ENCODE measurements at regions not wholly inside any gene's neighbourhood (a gene's known extent, or its start where the extent isn't known, plus 50 kb on each side); places are given as distances from the start of the nearest gene placed in this dataset.
"Not testable (repeated sequence)": the region's sequence is repeated elsewhere in the genome, so short reads cannot be mapped to it uniquely, and the experiment has no call there.

DNA sequence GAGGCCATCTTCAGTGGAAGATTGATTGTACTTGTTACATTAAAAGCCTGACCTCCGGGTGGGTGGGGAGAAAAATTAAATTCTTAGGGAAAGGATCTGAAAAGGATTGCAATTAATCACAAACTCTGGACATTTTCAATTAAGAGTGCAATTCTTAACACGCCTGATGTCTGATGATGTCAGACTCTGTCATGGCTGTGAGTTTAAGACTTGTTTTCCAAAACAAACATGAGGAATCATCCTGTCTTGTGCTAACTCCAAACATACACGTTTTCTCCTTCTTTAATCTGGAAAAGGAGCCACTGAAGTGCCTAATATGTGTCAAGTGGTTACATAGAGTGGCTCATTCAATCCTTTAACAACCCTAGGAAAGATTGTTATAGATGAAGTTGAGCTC lies 60.4 kb upstream of the SMIM23 start:
- Histone ChIP-seq H3K9me3 (ENCODE audit: control insufficient read depth, insufficient read depth, low read depth, low read length) (no peaks in the 10 kb centered on the region), H3K27me3 (ENCODE audit: control insufficient read depth, insufficient read depth, low read length) (peaks cover 26% of the 10 kb centered on the region), H3K4me3 (ENCODE audit: low read depth in 2 of 2, low read length in 2 of 2) (no peak overlapping the region), H3K4me1 (ENCODE audit: control insufficient read depth, insufficient read depth, low read length) (no peaks in the 10 kb centered on the region), H3K36me3 (ENCODE audit: control insufficient read depth, insufficient read depth, low read length) (no peaks in the 10 kb centered on the region), H3K27ac (ENCODE audit: low read length) (no peak overlapping the region)
- in situ Hi-C loops (cut with HindIII; ENCODE audit: low pct_unique_long_range_greater_than_20kb, low sequenced_read_pairs): no loop called here
- ChIA-PET CTCF (no interaction called here), POLR2A (no interaction called here)
- intact Hi-C loops (cut with micrococcal nuclease; ENCODE audit: unreplicated experiment): no loop called here
- TF ChIP-seq SIN3A (IDR thresholded peaks at IDR 0.05; ENCODE audit: borderline replicate concordance, insufficient read depth, low read depth, low read length) (no peak), POLR2AphosphoS5 (IDR thresholded peaks at IDR 0.05; ENCODE audit: low read depth, low read length) (no peak), TCF7L2 (IDR thresholded peaks at IDR 0.05; ENCODE audit: low read depth, low read length) (no peak)
- TF ChIP-seq, protein P1, sequence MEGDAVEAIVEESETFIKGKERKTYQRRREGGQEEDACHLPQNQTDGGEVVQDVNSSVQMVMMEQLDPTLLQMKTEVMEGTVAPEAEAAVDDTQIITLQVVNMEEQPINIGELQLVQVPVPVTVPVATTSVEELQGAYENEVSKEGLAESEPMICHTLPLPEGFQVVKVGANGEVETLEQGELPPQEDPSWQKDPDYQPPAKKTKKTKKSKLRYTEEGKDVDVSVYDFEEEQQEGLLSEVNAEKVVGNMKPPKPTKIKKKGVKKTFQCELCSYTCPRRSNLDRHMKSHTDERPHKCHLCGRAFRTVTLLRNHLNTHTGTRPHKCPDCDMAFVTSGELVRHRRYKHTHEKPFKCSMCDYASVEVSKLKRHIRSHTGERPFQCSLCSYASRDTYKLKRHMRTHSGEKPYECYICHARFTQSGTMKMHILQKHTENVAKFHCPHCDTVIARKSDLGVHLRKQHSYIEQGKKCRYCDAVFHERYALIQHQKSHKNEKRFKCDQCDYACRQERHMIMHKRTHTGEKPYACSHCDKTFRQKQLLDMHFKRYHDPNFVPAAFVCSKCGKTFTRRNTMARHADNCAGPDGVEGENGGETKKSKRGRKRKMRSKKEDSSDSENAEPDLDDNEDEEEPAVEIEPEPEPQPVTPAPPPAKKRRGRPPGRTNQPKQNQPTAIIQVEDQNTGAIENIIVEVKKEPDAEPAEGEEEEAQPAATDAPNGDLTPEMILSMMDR (IDR thresholded peaks at IDR 0.05): no peak
- TF ChIP-seq, protein P2, sequence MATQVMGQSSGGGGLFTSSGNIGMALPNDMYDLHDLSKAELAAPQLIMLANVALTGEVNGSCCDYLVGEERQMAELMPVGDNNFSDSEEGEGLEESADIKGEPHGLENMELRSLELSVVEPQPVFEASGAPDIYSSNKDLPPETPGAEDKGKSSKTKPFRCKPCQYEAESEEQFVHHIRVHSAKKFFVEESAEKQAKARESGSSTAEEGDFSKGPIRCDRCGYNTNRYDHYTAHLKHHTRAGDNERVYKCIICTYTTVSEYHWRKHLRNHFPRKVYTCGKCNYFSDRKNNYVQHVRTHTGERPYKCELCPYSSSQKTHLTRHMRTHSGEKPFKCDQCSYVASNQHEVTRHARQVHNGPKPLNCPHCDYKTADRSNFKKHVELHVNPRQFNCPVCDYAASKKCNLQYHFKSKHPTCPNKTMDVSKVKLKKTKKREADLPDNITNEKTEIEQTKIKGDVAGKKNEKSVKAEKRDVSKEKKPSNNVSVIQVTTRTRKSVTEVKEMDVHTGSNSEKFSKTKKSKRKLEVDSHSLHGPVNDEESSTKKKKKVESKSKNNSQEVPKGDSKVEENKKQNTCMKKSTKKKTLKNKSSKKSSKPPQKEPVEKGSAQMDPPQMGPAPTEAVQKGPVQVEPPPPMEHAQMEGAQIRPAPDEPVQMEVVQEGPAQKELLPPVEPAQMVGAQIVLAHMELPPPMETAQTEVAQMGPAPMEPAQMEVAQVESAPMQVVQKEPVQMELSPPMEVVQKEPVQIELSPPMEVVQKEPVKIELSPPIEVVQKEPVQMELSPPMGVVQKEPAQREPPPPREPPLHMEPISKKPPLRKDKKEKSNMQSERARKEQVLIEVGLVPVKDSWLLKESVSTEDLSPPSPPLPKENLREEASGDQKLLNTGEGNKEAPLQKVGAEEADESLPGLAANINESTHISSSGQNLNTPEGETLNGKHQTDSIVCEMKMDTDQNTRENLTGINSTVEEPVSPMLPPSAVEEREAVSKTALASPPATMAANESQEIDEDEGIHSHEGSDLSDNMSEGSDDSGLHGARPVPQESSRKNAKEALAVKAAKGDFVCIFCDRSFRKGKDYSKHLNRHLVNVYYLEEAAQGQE (IDR thresholded peaks at IDR 0.05; ENCODE audit: insufficient read depth in 1 of 2, low read depth in 2 of 2, low read length in 1 of 2): no peak
- DNase-seq (ENCODE audit: low read depth, low spot score) (no peak), ATAC-seq (no peak)
- no TSS peak for BruUV-seq (replicated peaks)

DNA sequence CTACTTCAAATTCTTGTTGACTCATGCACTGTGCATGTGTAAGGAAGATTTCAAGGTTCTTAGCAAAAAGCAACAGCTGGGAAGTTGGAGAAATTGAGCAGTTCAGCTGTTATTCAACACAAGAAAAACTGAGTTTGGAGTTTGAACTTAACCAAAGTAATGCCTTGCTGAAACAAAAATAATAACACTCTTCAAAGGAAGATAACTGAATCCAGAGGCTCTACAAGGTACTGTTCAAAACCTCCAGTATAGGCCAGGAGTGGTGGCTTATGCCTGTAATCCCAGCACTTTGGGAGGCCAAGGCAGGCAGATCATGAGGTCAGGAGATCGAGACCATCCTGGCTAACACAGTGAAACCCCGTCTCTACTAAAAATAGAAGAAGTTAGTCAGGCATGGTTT lies 58.8 kb upstream of the SMIM23 start:
- ATAC-seq; H3K9me3 ChIP-seq (ENCODE audit: control insufficient read depth, insufficient read depth, low read depth, low read length); POLR2A ChIA-PET; BruUV-seq (replicated peaks); H3K4me3 ChIP-seq (ENCODE audit: low read depth in 2 of 2, low read length in 2 of 2); in situ Hi-C loops (cut with HindIII; ENCODE audit: low pct_unique_long_range_greater_than_20kb, low sequenced_read_pairs); H3K4me1 ChIP-seq (ENCODE audit: control insufficient read depth, insufficient read depth, low read length); DNase-seq (ENCODE audit: low read depth, low spot score); H3K27ac ChIP-seq (ENCODE audit: low read length); CTCF ChIA-PET; H3K36me3 ChIP-seq (ENCODE audit: control insufficient read depth, insufficient read depth, low read length); intact Hi-C loops (cut with micrococcal nuclease; ENCODE audit: unreplicated experiment): not testable (repeated sequence)
- peaks cover 15% of the 10 kb centered on the region for H3K27me3 ChIP-seq (ENCODE audit: control insufficient read depth, insufficient read depth, low read length)

DNA sequence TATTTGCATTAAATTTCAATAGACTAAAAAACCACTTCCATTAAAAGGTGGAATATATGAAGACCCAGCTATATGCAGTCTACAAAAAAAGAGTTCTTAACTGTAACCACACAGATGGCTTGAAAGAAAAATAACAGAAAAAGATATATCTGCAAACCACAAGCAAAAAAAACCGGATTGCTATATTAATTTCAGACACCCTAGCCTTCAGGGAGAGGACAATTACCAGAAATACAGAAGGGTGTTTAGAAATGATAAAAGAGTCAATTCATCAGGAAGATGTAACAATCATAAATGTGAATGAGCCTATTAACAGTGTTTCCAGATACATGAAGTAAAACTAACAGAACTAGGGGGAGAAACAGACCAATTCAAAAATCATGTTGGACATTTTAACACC lies 56.9 kb upstream of the SMIM23 start:
- Histone ChIP-seq H3K27me3 (ENCODE audit: control insufficient read depth, insufficient read depth, low read length) (peaks cover 3% of the 10 kb centered on the region; the same call in 1 of the 2 replicates), H3K36me3 (ENCODE audit: control insufficient read depth, insufficient read depth, low read length) (no peaks in the 10 kb centered on the region), H3K4me1 (ENCODE audit: control insufficient read depth, insufficient read depth, low read length) (no peaks in the 10 kb centered on the region), H3K4me3 (ENCODE audit: low read depth in 2 of 2, low read length in 2 of 2) (no peak overlapping the region), H3K9me3 (ENCODE audit: control insufficient read depth, insufficient read depth, low read depth, low read length) (no peaks in the 10 kb centered on the region), H3K27ac (ENCODE audit: low read length) (no peak overlapping the region)
- intact Hi-C loops (cut with micrococcal nuclease; ENCODE audit: unreplicated experiment): no loop called here
- TF ChIP-seq SIN3A (IDR thresholded peaks at IDR 0.05; ENCODE audit: borderline replicate concordance, insufficient read depth, low read depth, low read length): no peak
- TF ChIP-seq, protein P1 (IDR thresholded peaks at IDR 0.05): no peak
- no peak for TF ChIP-seq TCF7L2 (IDR thresholded peaks at IDR 0.05; ENCODE audit: low read depth, low read length)
- no peak for TF ChIP-seq POLR2AphosphoS5 (IDR thresholded peaks at IDR 0.05; ENCODE audit: low read depth, low read length)
- TF ChIP-seq, protein P2 (IDR thresholded peaks at IDR 0.05; ENCODE audit: insufficient read depth in 1 of 2, low read depth in 2 of 2, low read length in 1 of 2): no peak
- ChIA-PET CTCF (no interaction called here), POLR2A (no interaction called here)
- BruUV-seq (replicated peaks): no TSS peak
- in situ Hi-C loops (cut with HindIII; ENCODE audit: low pct_unique_long_range_greater_than_20kb, low sequenced_read_pairs): no loop called here
- DNase-seq (ENCODE audit: low read depth, low spot score) (no peak), ATAC-seq (no peak)

Measured in Panc1 (cell line).